ENCODE measurements at regions not wholly inside any gene's neighbourhood (a gene's known extent, or its start where the extent isn't known, plus 50 kb on each side); places are given as distances from the start of the nearest gene placed in this dataset.
A peak's percentile ranks its signal among the peaks of the same experiment; 100 is the strongest.
"Not testable (repeated sequence)": the region's sequence is repeated elsewhere in the genome, so short reads cannot be mapped to it uniquely, and the experiment has no call there.

DNA sequence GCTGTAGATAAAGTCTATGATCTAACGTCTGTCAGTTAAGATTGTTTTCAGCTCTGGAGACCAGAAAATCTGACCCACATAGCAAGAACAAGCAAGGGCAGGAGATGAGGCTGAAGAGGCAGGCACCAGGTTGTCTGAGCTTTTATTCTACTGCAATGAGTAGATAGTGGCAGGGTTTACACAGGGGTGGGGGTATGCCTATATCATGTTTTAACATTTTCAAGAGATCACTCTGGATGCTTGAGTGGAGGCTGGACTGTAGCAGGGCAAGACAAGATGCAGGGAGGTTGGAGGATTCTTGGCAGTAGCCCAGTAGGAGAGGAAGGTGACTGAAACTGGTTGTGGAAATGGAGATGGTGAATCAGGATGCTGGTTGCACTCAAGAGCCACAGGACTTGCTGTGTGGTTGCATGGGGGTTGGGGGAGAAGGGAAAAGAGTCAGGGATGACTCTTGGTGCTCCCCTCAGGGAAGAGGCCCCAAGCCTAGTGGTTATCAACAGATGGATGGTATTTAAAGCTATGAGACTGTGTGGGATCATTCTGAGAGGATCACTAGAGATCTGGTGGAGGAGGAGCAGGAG, 143.1 kb upstream of the KCNJ18 start:
- Histone ChIP-seq H3K9me3 (ENCODE audit: control insufficient read depth, insufficient read depth, low read depth, low read length) (no peaks in the 10 kb centered on the region), H3K36me3 (ENCODE audit: control insufficient read depth in 2 of 2, insufficient read depth in 1 of 2, low read length in 2 of 2) (peaks cover 23 to 39% of the 10 kb centered on the region in 2 experiments), H3K4me3 (ENCODE audit: low read depth, low read length) (no peak overlapping the region; the same call in 1 of the 2 replicates), H3K27ac (ENCODE audit: extremely low read depth, low read depth, low read length) (no peak overlapping the region), H3K4me1 (ENCODE audit: control insufficient read depth, insufficient read depth, low read length) (peaks cover 11% of the 10 kb centered on the region; the same call in 1 of the 2 replicates)
- POLR2A ChIA-PET = no interaction called here
- CTCF ChIA-PET = interaction anchor here (1.2 to 2.1 kb wide), 2 partner anchors 38 to 92 kb away, joined by 3 to 5 read pairs; no protein-coding TSS in a partner anchor
- TF ChIP-seq ZNF600 (tag by site-specific recombination; IDR thresholded peaks at IDR 0.05) (0 out of 2 replicates have a peak, but pooled peaks have one; percentile 44), GLIS1 (tag by site-specific recombination; IDR thresholded peaks at IDR 0.05) (peak; percentile 16; the same call in 1 of the 2 replicates), ZNF221 (tag by site-specific recombination; IDR thresholded peaks at IDR 0.05; ENCODE audit: borderline replicate concordance) (no peak), ZBTB21 (tag by site-specific recombination; IDR thresholded peaks at IDR 0.05) (no peak), ZNF626 (tag by site-specific recombination; IDR thresholded peaks at IDR 0.05) (no peak)

DNA sequence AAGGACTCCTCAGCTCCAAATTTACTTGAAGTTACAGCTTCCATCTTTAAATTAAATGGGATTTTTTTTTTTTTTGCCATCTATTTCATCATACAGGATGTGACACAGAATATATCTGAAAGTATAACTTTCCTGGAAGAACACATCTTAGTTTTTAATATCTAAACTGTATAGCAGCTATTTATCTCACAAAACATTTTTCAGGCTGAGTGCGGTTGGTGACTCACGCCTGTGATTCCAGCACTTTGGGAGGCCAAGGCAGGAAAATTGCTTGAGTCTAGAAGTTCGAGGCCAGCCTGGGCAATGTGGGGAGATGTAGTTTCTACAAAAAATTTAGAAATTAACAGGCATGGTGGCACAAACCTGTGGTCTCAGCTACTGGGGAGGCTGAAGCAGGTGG, 142.3 kb upstream of the KCNJ18 start:
- CTCF ChIA-PET = interaction anchor here (2.1 kb wide), 1 partner anchor 38 kb away, joined by 5 read pairs; no protein-coding TSS in a partner anchor
- H3K36me3 ChIP-seq (ENCODE audit: control insufficient read depth in 2 of 2, insufficient read depth in 1 of 2, low read length in 2 of 2) = peaks cover 15 to 34% of the 10 kb centered on the region in 2 experiments
- H3K9me3 ChIP-seq (ENCODE audit: control insufficient read depth, insufficient read depth, low read depth, low read length); POLR2A ChIA-PET; H3K27ac ChIP-seq (ENCODE audit: extremely low read depth, low read depth, low read length): not testable (repeated sequence)
- H3K4me1 ChIP-seq (ENCODE audit: control insufficient read depth, insufficient read depth, low read length) = peaks cover 11% of the 10 kb centered on the region; the same call in 1 of the 2 replicates
- peak overlapping the region; percentile 78 for H3K4me3 ChIP-seq (ENCODE audit: low read depth, low read length)

DNA sequence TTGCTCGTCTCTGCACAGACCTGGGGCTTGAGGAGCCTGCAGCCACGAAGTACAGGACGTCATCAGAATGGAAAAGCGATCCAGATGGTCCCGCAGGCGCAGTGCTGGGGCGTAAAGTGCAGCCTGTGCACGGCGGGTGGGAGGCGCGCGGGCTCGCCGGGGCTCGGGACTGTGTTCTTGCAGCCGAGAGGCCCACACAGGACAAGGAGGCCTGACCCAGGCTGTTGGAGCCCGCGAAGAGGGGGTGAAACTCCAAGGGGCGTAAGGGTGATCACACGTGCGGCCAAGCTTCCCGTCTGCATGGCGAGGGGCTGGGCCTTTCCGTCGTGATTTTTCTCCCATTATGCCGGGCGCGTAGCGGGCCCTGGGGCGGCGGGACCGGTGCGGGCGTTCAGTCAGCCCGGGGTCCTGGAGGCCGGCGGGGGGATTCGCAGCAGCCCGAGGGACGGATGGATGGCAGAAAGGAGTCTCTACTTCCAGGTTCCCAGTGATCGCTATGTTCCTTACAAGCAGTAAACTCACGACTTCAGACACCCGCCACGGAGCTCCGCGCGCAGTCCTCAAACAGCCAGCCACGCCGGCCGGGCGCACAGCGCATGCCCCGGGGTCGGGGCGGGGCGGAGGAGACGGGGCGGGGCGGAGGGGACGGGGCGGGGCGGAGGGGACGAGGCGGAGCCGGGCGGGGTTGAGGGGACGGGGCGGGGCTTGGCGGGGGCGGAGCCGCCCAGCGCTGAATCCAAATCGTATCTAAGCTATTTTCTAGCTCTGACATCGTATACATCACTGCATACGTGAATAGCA, 141.0 kb upstream of the KCNJ18 start:
- Histone ChIP-seq H3K36me3 (ENCODE audit: control insufficient read depth in 2 of 2, insufficient read depth in 1 of 2, low read length in 2 of 2) (peaks cover 9 to 21% of the 10 kb centered on the region in 2 experiments; a peak in 2 of 3 replicates), H3K27ac (ENCODE audit: extremely low read depth, low read depth, low read length) (peak overlapping the region; percentile 90), H3K4me1 (ENCODE audit: control insufficient read depth, insufficient read depth, low read length) (peaks cover 11% of the 10 kb centered on the region; the same call in 1 of the 2 replicates), H3K4me3 (ENCODE audit: low read depth, low read length) (peak overlapping the region; percentile 78), H3K9me3 (ENCODE audit: control insufficient read depth, insufficient read depth, low read depth, low read length) (no peaks in the 10 kb centered on the region)
- CTCF ChIA-PET = interaction anchor here (0.6 kb wide), 1 partner anchor 99 kb away, joined by 3 read pairs; no protein-coding TSS in a partner anchor
- POLR2A ChIA-PET = interaction anchor here (0.8 to 2.2 kb wide), 8 partner anchors 9 to 265 kb away, joined by 3 to 6 read pairs (median 4); no protein-coding TSS in a partner anchor
- TF ChIP-seq BCL11B (tag by site-specific recombination; IDR thresholded peaks at IDR 0.05; ENCODE audit: low read depth) (no peak), ZNF274 (IDR thresholded peaks at IDR 0.05; ENCODE audit: low read length) (no peak), ZNF274 (tag by site-specific recombination; IDR thresholded peaks at IDR 0.05; ENCODE audit: borderline replicate concordance) (no peak), ZSCAN16 (tag by site-specific recombination; IDR thresholded peaks at IDR 0.05) (no peak), ZNF777 (tag by site-specific recombination; IDR thresholded peaks at IDR 0.05; ENCODE audit: borderline replicate concordance) (no peak), ZBTB21 (tag by site-specific recombination; IDR thresholded peaks at IDR 0.05) (peak; percentile 69), ZNF239 (tag by site-specific recombination; IDR thresholded peaks at IDR 0.05) (no peak), ZNF221 (tag by site-specific recombination; IDR thresholded peaks at IDR 0.05; ENCODE audit: borderline replicate concordance) (no peak), MYNN (tag by site-specific recombination; IDR thresholded peaks at IDR 0.05; ENCODE audit: borderline replicate concordance) (no peak; the same call in 1 of the 2 replicates), ZNF10 (tag by site-specific recombination; IDR thresholded peaks at IDR 0.05) (no peak), ZEB2 (tag by site-specific recombination; IDR thresholded peaks at IDR 0.05) (peak; percentile 65), ZNF48 (tag by site-specific recombination; IDR thresholded peaks at IDR 0.05) (no peak), KLF10 (tag by site-specific recombination; IDR thresholded peaks at IDR 0.05) (no peak; the same call in 1 of the 2 replicates), ZNF16 (tag by site-specific recombination; IDR thresholded peaks at IDR 0.05; ENCODE audit: low read depth) (no peak)
- TF ChIP-seq, protein P1, sequence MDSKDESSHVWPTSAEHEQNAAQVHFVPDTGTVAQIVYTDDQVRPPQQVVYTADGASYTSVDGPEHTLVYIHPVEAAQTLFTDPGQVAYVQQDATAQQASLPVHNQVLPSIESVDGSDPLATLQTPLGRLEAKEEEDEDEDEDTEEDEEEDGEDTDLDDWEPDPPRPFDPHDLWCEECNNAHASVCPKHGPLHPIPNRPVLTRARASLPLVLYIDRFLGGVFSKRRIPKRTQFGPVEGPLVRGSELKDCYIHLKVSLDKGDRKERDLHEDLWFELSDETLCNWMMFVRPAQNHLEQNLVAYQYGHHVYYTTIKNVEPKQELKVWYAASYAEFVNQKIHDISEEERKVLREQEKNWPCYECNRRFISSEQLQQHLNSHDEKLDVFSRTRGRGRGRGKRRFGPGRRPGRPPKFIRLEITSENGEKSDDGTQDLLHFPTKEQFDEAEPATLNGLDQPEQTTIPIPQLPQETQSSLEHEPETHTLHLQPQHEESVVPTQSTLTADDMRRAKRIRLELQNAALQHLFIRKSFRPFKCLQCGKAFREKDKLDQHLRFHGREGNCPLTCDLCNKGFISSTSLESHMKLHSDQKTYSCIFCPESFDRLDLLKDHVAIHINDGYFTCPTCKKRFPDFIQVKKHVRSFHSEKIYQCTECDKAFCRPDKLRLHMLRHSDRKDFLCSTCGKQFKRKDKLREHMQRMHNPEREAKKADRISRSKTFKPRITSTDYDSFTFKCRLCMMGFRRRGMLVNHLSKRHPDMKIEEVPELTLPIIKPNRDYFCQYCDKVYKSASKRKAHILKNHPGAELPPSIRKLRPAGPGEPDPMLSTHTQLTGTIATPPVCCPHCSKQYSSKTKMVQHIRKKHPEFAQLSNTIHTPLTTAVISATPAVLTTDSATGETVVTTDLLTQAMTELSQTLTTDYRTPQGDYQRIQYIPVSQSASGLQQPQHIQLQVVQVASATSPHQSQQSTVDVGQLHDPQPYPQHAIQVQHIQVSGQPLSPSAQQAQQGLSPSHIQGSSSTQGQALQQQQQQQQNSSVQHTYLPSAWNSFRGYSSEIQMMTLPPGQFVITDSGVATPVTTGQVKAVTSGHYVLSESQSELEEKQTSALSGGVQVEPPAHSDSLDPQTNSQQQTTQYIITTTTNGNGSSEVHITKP (tag by site-specific recombination; IDR thresholded peaks at IDR 0.05) = no peak
- TF ChIP-seq, protein P2, sequence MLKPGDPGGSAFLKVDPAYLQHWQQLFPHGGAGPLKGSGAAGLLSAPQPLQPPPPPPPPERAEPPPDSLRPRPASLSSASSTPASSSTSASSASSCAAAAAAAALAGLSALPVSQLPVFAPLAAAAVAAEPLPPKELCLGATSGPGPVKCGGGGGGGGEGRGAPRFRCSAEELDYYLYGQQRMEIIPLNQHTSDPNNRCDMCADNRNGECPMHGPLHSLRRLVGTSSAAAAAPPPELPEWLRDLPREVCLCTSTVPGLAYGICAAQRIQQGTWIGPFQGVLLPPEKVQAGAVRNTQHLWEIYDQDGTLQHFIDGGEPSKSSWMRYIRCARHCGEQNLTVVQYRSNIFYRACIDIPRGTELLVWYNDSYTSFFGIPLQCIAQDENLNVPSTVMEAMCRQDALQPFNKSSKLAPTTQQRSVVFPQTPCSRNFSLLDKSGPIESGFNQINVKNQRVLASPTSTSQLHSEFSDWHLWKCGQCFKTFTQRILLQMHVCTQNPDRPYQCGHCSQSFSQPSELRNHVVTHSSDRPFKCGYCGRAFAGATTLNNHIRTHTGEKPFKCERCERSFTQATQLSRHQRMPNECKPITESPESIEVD (tag by site-specific recombination; IDR thresholded peaks at IDR 0.05) = no peak
- TF ChIP-seq, protein P3, sequence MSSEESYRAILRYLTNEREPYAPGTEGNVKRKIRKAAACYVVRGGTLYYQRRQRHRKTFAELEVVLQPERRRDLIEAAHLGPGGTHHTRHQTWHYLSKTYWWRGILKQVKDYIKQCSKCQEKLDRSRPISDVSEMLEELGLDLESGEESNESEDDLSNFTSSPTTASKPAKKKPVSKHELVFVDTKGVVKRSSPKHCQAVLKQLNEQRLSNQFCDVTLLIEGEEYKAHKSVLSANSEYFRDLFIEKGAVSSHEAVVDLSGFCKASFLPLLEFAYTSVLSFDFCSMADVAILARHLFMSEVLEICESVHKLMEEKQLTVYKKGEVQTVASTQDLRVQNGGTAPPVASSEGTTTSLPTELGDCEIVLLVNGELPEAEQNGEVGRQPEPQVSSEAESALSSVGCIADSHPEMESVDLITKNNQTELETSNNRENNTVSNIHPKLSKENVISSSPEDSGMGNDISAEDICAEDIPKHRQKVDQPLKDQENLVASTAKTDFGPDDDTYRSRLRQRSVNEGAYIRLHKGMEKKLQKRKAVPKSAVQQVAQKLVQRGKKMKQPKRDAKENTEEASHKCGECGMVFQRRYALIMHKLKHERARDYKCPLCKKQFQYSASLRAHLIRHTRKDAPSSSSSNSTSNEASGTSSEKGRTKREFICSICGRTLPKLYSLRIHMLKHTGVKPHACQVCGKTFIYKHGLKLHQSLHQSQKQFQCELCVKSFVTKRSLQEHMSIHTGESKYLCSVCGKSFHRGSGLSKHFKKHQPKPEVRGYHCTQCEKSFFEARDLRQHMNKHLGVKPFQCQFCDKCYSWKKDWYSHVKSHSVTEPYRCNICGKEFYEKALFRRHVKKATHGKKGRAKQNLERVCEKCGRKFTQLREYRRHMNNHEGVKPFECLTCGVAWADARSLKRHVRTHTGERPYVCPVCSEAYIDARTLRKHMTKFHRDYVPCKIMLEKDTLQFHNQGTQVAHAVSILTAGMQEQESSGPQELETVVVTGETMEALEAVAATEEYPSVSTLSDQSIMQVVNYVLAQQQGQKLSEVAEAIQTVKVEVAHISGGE (tag by site-specific recombination; conservative IDR thresholded peaks at IDR 0.05; ENCODE audit: low read depth) = no peak

Data from HEK293 (cell line).